K562 (cell line): ENCODE measurements at regions not wholly inside any gene's neighbourhood (a gene's known extent, or its start where the extent isn't known, plus 50 kb on each side); places are given as distances from the start of the nearest gene placed in this dataset.

Experiments
- ATAC-seq: fragments of 200-7000 bp; cut with Tn5 transposase; 3 replicates; pipeline ENCODE4 v1.9.1; 2020; ENCODE audit warnings: moderate library complexity
- BruUV-seq: library from RNA; stranded (reverse); fragments of 400-500 nt; replicated peaks from 2 replicates; lab custom pipeline; 2021; lab: Mats Ljungman, UMichigan
- CTCF ChIA-PET: fragments of 300-600 bp; formaldehyde crosslinking; extraction: SDS; loops from one replicate; lab custom pipeline; 2021; ENCODE audit warnings: low intra/inter-chr PET ratio; lab: Yijun Ruan, JAX
- POLR2A ChIA-PET: fragments of 300-600, 350-650 bp; sonication (Branson Sonifier 250); formaldehyde crosslinking; extraction: SDS; loops from one replicate; lab custom pipeline; 2021; ENCODE audit warnings: antibody characterized with exemption, inconsistent platforms; lab: Yijun Ruan, JAX
- DNase-seq, 4 experiments: peaks; one replicate each; pipeline versions ENCODE4 v3.0.0 to v3.0.0-alpha.2; 2011 to 2018; ENCODE audit warnings: low spot score in 3 of 4, mixed read lengths in 3 of 4; ENCODE audit errors: extremely low read depth in 1 of 4
- FAIRE-seq: peaks from 2 replicates; lab custom pipeline; 2011; peaks lifted over from hg19 to GRCh38; lab: Jason Lieb, UNC
- H2AFZ ChIP-seq: 2 replicates; pipeline ENCODE4 v1.6.0; 2011; ENCODE audit warnings: low read depth, low read length, control low read depth, inconsistent platforms
- H3K27ac ChIP-seq: fragments of 200-600 bp; 3 replicates; pipeline ENCODE4 v1.8.0; 2011; ENCODE audit warnings: low read depth, mild to moderate bottlenecking, control low read depth, inconsistent platforms, low read length, moderate library complexity, mixed read lengths; ENCODE audit errors: extremely low read depth
- H3K27me3 ChIP-seq, 2 experiments: fragments of 300-600 bp in 1 of 2; 2 replicates in 1 of 2; 3 replicates in 1 of 2; pipeline versions ENCODE4 v1.6.0 to v1.8.0; 2011; ENCODE audit warnings: inconsistent platforms in 2 of 2, low read length in 2 of 2, mild to moderate bottlenecking in 1 of 2, mixed read lengths in 1 of 2, moderate library complexity in 1 of 2; ENCODE audit not compliant: control insufficient read depth in 2 of 2, insufficient read depth in 2 of 2
- H3K36me3 ChIP-seq: fragments of 300-600 bp; 3 replicates; pipeline ENCODE4 v1.8.0; 2011; ENCODE audit warnings: mild to moderate bottlenecking, low read length, inconsistent platforms; ENCODE audit not compliant: control insufficient read depth, insufficient read depth
- H3K4me1 ChIP-seq, 2 experiments: fragments of 200-600 bp in 1 of 2; replicated peaks in 1 of 2; 2 replicates in 1 of 2; 3 replicates in 1 of 2; pipeline versions ENCODE4 v1.5.1 to v1.8.0; 2011; ENCODE audit warnings: inconsistent platforms in 2 of 2, low read length in 2 of 2, mild to moderate bottlenecking in 1 of 2, mixed read lengths in 1 of 2, moderate library complexity in 1 of 2; ENCODE audit not compliant: control insufficient read depth in 2 of 2, insufficient read depth in 2 of 2
- H3K4me2 ChIP-seq: 2 replicates; pipeline ENCODE4 v1.6.1; 2011; ENCODE audit warnings: low read length, control low read depth, inconsistent platforms, mixed read lengths; ENCODE audit not compliant: insufficient read depth
- H3K4me3 ChIP-seq: fragments of 200-600 bp; sonication (generic), shearing (Covaris generic); 2 replicates; pipeline ENCODE4 v1.5.1; 2016; ENCODE audit warnings: control low read depth, inconsistent platforms
- H3K79me2 ChIP-seq: fragments of 200-600 bp; 3 replicates; pipeline ENCODE4 v1.8.0; 2011; ENCODE audit warnings: low read length, inconsistent platforms; ENCODE audit not compliant: control insufficient read depth, insufficient read depth
- H3K9ac ChIP-seq, 2 experiments: 2 replicates each; pipeline versions ENCODE4 v1.6.0 to v1.6.1; 2011; ENCODE audit warnings: low read depth in 2 of 2, low read length in 2 of 2, control low read depth in 1 of 2, inconsistent platforms in 1 of 2, mild to moderate bottlenecking in 1 of 2, mixed read lengths in 1 of 2; ENCODE audit not compliant: insufficient read depth in 1 of 2
- H3K9me1 ChIP-seq: one replicate; pipeline ENCODE4 v1.6.0; 2011; ENCODE audit warnings: inconsistent platforms, mild to moderate bottlenecking, low read length, moderate library complexity; ENCODE audit not compliant: control insufficient read depth, insufficient read depth
- H3K9me3 ChIP-seq: replicated peaks from 2 replicates; pipeline ENCODE4 v1.5.1; 2011; ENCODE audit warnings: low read depth, low read length, inconsistent platforms; ENCODE audit not compliant: control insufficient read depth, insufficient read depth
- H4K20me1 ChIP-seq: replicated peaks from 2 replicates; pipeline ENCODE4 v1.6.1; 2011; ENCODE audit warnings: low read length, inconsistent platforms, mixed read lengths; ENCODE audit not compliant: control insufficient read depth, insufficient read depth
- CEBPG ChIP-seq, 3 experiments: fragments of 200-800 bp in 1 of 3; sonication (Bioruptor generic) in 1 of 3; sonication (generic) in 1 of 3; formaldehyde crosslinking in 1 of 3; IDR thresholded peaks in 2 of 3; conservative IDR thresholded peaks in 1 of 3; 2 replicates each; pipeline versions ENCODE4 v1.6.1 to v1.8.0; 2016 to 2022; ENCODE audit warnings: missing compliant biosample characterization in 2 of 3, missing genetic modification characterization in 2 of 3, mild to moderate bottlenecking in 1 of 3, missing genetic modification reagents in 1 of 3
- KDM2B ChIP-seq: fragments of 250-450 bp; sonication (Bioruptor Pico); IDR thresholded peaks from 2 replicates; pipeline ENCODE4 v1.8.0; 2021; ENCODE audit warnings: mild to moderate bottlenecking, moderate library complexity
- KDM4B ChIP-seq, 2 experiments: fragments of 450-650 bp in 1 of 2; sonication (generic) in 1 of 2; IDR thresholded peaks; 2 replicates each; pipeline ENCODE4 v1.6.1; 2016 to 2017; ENCODE audit warnings: borderline replicate concordance in 2 of 2, antibody characterized with exemption in 1 of 2, low read depth in 1 of 2, mild to moderate bottlenecking in 1 of 2
- PRMT5 ChIP-seq: sonication (generic); formaldehyde crosslinking; IDR thresholded peaks from 2 replicates; pipeline ENCODE4 v1.5.0; 2020; ENCODE audit warnings: missing genetic modification reagents
- TCF7L2 ChIP-seq: fragments of 150-350 bp; IDR thresholded peaks from 2 replicates; pipeline ENCODE4 v1.6.1; 2016; ENCODE audit warnings: low read depth, mild to moderate bottlenecking, low read length, moderate library complexity
- in situ Hi-C: fragments of 300-500 bp; cut with MboI; formaldehyde crosslinking; loops from 4 replicates; pipeline ENCODE4 v1.15.0; 2018; ENCODE audit warnings: inconsistent platforms, mixed read lengths
- intact Hi-C: fragments of 100-400 bp; cut with micrococcal nuclease; formaldehyde crosslinking; loops from 2 replicates; pipeline ENCODE4 v1.14.2; 2022
- TF ChIP-seq, protein P1 (sequence below): fragments of 250-450 bp; sonication (Bioruptor Pico); IDR thresholded peaks from 2 replicates; pipeline ENCODE4 v1.8.0; 2021; ENCODE audit warnings: borderline replicate concordance, mild to moderate bottlenecking, moderate library complexity; ENCODE audit not compliant: poor library complexity, severe bottlenecking
- TF ChIP-seq, protein P2 (sequence below): fragments of 450-650 bp; IDR thresholded peaks from 2 replicates; pipeline ENCODE4 v1.6.1; 2014; ENCODE audit warnings: low read depth, mild to moderate bottlenecking, moderate library complexity, borderline replicate concordance
- TF ChIP-seq, protein P3 (sequence below): sonication (generic); formaldehyde crosslinking; IDR thresholded peaks from 2 replicates; pipeline ENCODE4 v1.8.0; 2022; ENCODE audit warnings: mild to moderate bottlenecking, low read depth, missing genetic modification reagents
- TF ChIP-seq, protein P4 (sequence below): sonication (generic); formaldehyde crosslinking; IDR thresholded peaks from 2 replicates; pipeline ENCODE4 v1.8.1; 2023; ENCODE audit warnings: missing genetic modification reagents, mild to moderate bottlenecking, borderline replicate concordance

DNA sequence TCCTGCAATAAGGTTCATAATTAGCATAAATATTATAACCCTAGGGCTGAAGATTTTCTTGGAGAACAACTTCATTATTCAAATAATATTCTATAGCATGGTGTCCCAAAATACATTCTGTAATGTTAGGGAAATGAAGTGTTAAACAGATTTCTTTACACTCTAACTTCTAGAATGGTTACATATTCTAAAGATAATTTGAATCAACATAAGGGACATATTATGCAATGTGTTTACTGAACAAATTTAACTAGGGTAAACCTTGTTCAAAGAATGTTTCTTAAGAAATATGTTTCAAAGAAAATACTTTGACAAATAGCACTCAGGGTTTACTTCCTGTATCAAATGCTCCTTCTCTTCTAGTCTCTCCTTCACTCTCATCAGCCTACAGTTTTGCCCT, 281.6 kb downstream of the SLC6A15 start:
- no peak for ATAC-seq
- no peaks in the 10 kb centered on the region for H3K79me2 ChIP-seq
- no TSS peak for BruUV-seq
- H3K4me1 ChIP-seq = no peaks in the 10 kb centered on the region
- ChIA-PET POLR2A (no interaction called here), CTCF (no interaction called here)
- no peak overlapping the region for H2AFZ ChIP-seq
- no peak overlapping the region for H3K27ac ChIP-seq
- intact Hi-C loops = no loop called here
- no peak for DNase-seq
- 0 out of 2 replicates have a peak, but pooled peaks cover 2% of the 10 kb centered on the region for H3K9me3 ChIP-seq
- H3K9ac ChIP-seq = no peak overlapping the region
- H4K20me1 ChIP-seq = no peaks in the 10 kb centered on the region
- no peak overlapping the region for H3K4me3 ChIP-seq
- no peaks in the 10 kb centered on the region for H3K27me3 ChIP-seq
- no peaks in the 10 kb centered on the region for H3K9me1 ChIP-seq
- FAIRE-seq = no peak
- no peak overlapping the region for H3K4me2 ChIP-seq
- in situ Hi-C loops = no loop called here
- H3K36me3 ChIP-seq = no peaks in the 10 kb centered on the region
- TF ChIP-seq, protein P1, sequence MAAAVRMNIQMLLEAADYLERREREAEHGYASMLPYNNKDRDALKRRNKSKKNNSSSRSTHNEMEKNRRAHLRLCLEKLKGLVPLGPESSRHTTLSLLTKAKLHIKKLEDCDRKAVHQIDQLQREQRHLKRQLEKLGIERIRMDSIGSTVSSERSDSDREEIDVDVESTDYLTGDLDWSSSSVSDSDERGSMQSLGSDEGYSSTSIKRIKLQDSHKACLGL (CRISPR knock-in tag) = no peak
- no peak for TF ChIP-seq CEBPG (CRISPR knock-in tag; IDR thresholded peaks at IDR 0.05)
- no peak for TF ChIP-seq CEBPG (tag; conservative IDR thresholded peaks at IDR 0.05 in 1 of 2, IDR thresholded peaks at IDR 0.05 in 1 of 2)
- TF ChIP-seq KDM4B (IDR thresholded peaks at IDR 0.05; ENCODE audit: borderline replicate concordance in 2 of 2, low read depth in 1 of 2) = no peak
- TF ChIP-seq, protein P2, sequence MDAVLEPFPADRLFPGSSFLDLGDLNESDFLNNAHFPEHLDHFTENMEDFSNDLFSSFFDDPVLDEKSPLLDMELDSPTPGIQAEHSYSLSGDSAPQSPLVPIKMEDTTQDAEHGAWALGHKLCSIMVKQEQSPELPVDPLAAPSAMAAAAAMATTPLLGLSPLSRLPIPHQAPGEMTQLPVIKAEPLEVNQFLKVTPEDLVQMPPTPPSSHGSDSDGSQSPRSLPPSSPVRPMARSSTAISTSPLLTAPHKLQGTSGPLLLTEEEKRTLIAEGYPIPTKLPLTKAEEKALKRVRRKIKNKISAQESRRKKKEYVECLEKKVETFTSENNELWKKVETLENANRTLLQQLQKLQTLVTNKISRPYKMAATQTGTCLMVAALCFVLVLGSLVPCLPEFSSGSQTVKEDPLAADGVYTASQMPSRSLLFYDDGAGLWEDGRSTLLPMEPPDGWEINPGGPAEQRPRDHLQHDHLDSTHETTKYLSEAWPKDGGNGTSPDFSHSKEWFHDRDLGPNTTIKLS = no peak
- no peak for TF ChIP-seq KDM2B (CRISPR knock-in tag)
- TF ChIP-seq TCF7L2 = no peak
- TF ChIP-seq, protein P3, sequence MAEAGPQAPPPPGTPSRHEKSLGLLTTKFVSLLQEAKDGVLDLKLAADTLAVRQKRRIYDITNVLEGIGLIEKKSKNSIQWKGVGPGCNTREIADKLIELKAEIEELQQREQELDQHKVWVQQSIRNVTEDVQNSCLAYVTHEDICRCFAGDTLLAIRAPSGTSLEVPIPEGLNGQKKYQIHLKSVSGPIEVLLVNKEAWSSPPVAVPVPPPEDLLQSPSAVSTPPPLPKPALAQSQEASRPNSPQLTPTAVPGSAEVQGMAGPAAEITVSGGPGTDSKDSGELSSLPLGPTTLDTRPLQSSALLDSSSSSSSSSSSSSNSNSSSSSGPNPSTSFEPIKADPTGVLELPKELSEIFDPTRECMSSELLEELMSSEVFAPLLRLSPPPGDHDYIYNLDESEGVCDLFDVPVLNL (CRISPR knock-in tag) = no peak
- TF ChIP-seq PRMT5 (CRISPR knock-in tag) = no peak
- TF ChIP-seq, protein P4, sequence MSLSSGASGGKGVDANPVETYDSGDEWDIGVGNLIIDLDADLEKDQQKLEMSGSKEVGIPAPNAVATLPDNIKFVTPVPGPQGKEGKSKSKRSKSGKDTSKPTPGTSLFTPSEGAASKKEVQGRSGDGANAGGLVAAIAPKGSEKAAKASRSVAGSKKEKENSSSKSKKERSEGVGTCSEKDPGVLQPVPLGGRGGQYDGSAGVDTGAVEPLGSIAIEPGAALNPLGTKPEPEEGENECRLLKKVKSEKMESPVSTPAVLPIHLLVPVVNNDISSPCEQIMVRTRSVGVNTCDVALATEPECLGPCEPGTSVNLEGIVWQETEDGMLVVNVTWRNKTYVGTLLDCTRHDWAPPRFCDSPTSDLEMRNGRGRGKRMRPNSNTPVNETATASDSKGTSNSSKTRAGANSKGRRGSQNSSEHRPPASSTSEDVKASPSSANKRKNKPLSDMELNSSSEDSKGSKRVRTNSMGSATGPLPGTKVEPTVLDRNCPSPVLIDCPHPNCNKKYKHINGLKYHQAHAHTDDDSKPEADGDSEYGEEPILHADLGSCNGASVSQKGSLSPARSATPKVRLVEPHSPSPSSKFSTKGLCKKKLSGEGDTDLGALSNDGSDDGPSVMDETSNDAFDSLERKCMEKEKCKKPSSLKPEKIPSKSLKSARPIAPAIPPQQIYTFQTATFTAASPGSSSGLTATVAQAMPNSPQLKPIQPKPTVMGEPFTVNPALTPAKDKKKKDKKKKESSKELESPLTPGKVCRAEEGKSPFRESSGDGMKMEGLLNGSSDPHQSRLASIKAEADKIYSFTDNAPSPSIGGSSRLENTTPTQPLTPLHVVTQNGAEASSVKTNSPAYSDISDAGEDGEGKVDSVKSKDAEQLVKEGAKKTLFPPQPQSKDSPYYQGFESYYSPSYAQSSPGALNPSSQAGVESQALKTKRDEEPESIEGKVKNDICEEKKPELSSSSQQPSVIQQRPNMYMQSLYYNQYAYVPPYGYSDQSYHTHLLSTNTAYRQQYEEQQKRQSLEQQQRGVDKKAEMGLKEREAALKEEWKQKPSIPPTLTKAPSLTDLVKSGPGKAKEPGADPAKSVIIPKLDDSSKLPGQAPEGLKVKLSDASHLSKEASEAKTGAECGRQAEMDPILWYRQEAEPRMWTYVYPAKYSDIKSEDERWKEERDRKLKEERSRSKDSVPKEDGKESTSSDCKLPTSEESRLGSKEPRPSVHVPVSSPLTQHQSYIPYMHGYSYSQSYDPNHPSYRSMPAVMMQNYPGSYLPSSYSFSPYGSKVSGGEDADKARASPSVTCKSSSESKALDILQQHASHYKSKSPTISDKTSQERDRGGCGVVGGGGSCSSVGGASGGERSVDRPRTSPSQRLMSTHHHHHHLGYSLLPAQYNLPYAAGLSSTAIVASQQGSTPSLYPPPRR (CRISPR knock-in tag) = no peak
